ENCODE measurements at regions not wholly inside any gene's neighbourhood (a gene's known extent, or its start where the extent isn't known, plus 50 kb on each side); places are given as distances from the start of the nearest gene placed in this dataset.

- no peak for DNase-seq (ENCODE audit: low read depth in 1 of 2, low spot score in 1 of 2)
Measured at GRCh38 chr10:10925667-10926066, 92.0 kb upstream of the CELF2 start.

- DNase-seq (ENCODE audit: low read depth in 1 of 2, low spot score in 1 of 2): no peak
Measured at GRCh38 chr10:10927608-10928007, 90.1 kb upstream of the CELF2 start.

- no peak for DNase-seq (ENCODE audit: low read depth in 1 of 2, low spot score in 1 of 2)
Measured at GRCh38 chr10:10930979-10931743, 86.5 kb upstream of the CELF2 start.

GRCh38 chr10:10935032-10935431 lies 82.6 kb upstream of the CELF2 start:
- no peak for DNase-seq (ENCODE audit: low read depth in 1 of 2, low spot score in 1 of 2)

- no peak for DNase-seq (ENCODE audit: low read depth in 1 of 2, low spot score in 1 of 2)
Measured at GRCh38 chr10:10938676-10939075, 79.0 kb upstream of the CELF2 start.

- no peak for DNase-seq (ENCODE audit: low read depth in 1 of 2, low spot score in 1 of 2)
Measured at GRCh38 chr10:10941127-10941730, 76.4 kb upstream of the CELF2 start.

- no peak for DNase-seq (ENCODE audit: low read depth in 1 of 2, low spot score in 1 of 2)
Measured at GRCh38 chr10:10942441-10942840, 75.2 kb upstream of the CELF2 start.

GRCh38 chr10:10946081-10946480 lies 71.6 kb upstream of the CELF2 start:
- DNase-seq (ENCODE audit: low read depth in 1 of 2, low spot score in 1 of 2): no peak

- DNase-seq (ENCODE audit: low read depth in 1 of 2, low spot score in 1 of 2): no peak
Measured at GRCh38 chr10:10946801-10947200, 70.9 kb upstream of the CELF2 start.

- no peak for DNase-seq (ENCODE audit: low read depth in 1 of 2, low spot score in 1 of 2)
Measured at GRCh38 chr10:10951675-10952074, 66.0 kb upstream of the CELF2 start.

- DNase-seq (ENCODE audit: low read depth in 1 of 2, low spot score in 1 of 2): no peak
Measured at GRCh38 chr10:10952800-10953199, 64.9 kb upstream of the CELF2 start.

- no peak for DNase-seq (ENCODE audit: low read depth in 1 of 2, low spot score in 1 of 2)
Measured at GRCh38 chr10:10956681-10957542, 60.8 kb upstream of the CELF2 start.

GRCh38 chr10:10958041-10958440 lies 59.6 kb upstream of the CELF2 start:
- DNase-seq (ENCODE audit: low read depth in 1 of 2, low spot score in 1 of 2): no peak

- no peak for DNase-seq (ENCODE audit: low read depth in 1 of 2, low spot score in 1 of 2)
Measured at GRCh38 chr10:10959666-10960065, 58.0 kb upstream of the CELF2 start.

GRCh38 chr10:10960534-10960933 lies 57.1 kb upstream of the CELF2 start:
- DNase-seq (ENCODE audit: low read depth in 1 of 2, low spot score in 1 of 2): no peak

- no peak for DNase-seq (ENCODE audit: low read depth in 1 of 2, low spot score in 1 of 2)
Measured at GRCh38 chr10:10961072-10961471, 56.6 kb upstream of the CELF2 start.

GRCh38 chr10:10967029-10967428 lies 50.6 kb upstream of the CELF2 start:
- no peak for DNase-seq (ENCODE audit: low read depth in 1 of 2, low spot score in 1 of 2)

- no peak for DNase-seq (ENCODE audit: low read depth in 1 of 2, low spot score in 1 of 2)
Measured at GRCh38 chr10:10967581-10968256, 50.0 kb upstream of the CELF2 start.
